HCT116 (cell line): ENCODE measurements at regions not wholly inside any gene's neighbourhood (a gene's known extent, or its start where the extent isn't known, plus 50 kb on each side); places are given as distances from the start of the nearest gene placed in this dataset.

ENCODE experiments used
- ATAC-seq: fragments of 200-7000 bp; cut with Tn5 transposase; 2 replicates; pipeline ENCODE4 v1.9.1; 2020; ENCODE audit warnings: mild to moderate bottlenecking, moderate library complexity
- BruUV-seq: library from RNA; stranded (reverse); fragments of 400-500 nt; replicated peaks from 2 replicates; lab custom pipeline; 2021; lab: Mats Ljungman, UMichigan
- CTCF ChIA-PET: fragments of 300-600 bp; sonication (Branson Sonifier 250); formaldehyde crosslinking; loops from one replicate; lab custom pipeline; 2021; ENCODE audit warnings: antibody characterized with exemption; lab: Charles Lee
- POLR2A ChIA-PET: fragments of 300-600, 350-600 bp; sonication (Branson Sonifier 250); formaldehyde crosslinking; loops from one replicate; lab custom pipeline; 2021; ENCODE audit warnings: antibody characterized with exemption; lab: Charles Lee
- RAD21 ChIA-PET, 2 experiments: fragments of 300-600 bp; sonication (Branson Sonifier 250); formaldehyde crosslinking; loops; one replicate each; lab custom pipeline; 2023; ENCODE audit warnings: low total read pairs in 2 of 2; ENCODE audit not compliant: uncharacterized antibody in 2 of 2, unreplicated experiment in 2 of 2, low non-redundant PET in 1 of 2; lab: Charles Lee
- DNase-seq: peaks from one replicate; pipeline ENCODE4 v3.0.0-alpha.2; 2010; ENCODE audit warnings: low read depth, low spot score
- H2AFZ ChIP-seq: fragments of 200-600 bp; shearing (Covaris generic), sonication (generic); 2 replicates; pipeline ENCODE4 v1.6.1; 2017; ENCODE audit warnings: low read depth, mixed run types, mixed read lengths, antibody characterized with exemption, low read length; ENCODE audit not compliant: poor library complexity, severe bottlenecking
- H3K27ac ChIP-seq: 2 replicates; pipeline ENCODE4 v1.5.1; 2012; ENCODE audit warnings: low read depth, low read length
- H3K27me3 ChIP-seq: fragments of 200-600 bp; sonication (generic); 2 replicates; pipeline ENCODE4 v1.6.1; 2016; ENCODE audit warnings: mixed run types, low read length, mixed read lengths; ENCODE audit not compliant: insufficient read depth
- H3K36me3 ChIP-seq, 2 experiments: fragments of 200-500 bp in 1 of 2; fragments of 200-600 bp in 1 of 2; sonication (Bioruptor generic) in 1 of 2; sonication (generic) in 1 of 2; 2 replicates each; pipeline versions ENCODE4 v1.5.1 to v1.6.1; 2014 to 2016; ENCODE audit warnings: low read length in 2 of 2, inconsistent platforms in 1 of 2, mixed read lengths in 1 of 2, mixed run types in 1 of 2; ENCODE audit not compliant: insufficient read depth in 2 of 2, control insufficient read depth in 1 of 2
- H3K4me1 ChIP-seq, 2 experiments: fragments of 200-600 bp in 1 of 2; sonication (generic) in 1 of 2; 2 replicates each; pipeline versions ENCODE4 v1.5.1 to v1.6.1; 2012 to 2017; ENCODE audit warnings: low read length in 2 of 2, inconsistent platforms in 1 of 2, mild to moderate bottlenecking in 1 of 2, mixed read lengths in 1 of 2, mixed run types in 1 of 2, moderate library complexity in 1 of 2; ENCODE audit not compliant: insufficient read depth in 2 of 2, control insufficient read depth in 1 of 2
- H3K4me2 ChIP-seq: fragments of 200-600 bp; sonication (generic); 2 replicates; pipeline ENCODE4 v1.6.1; 2017; ENCODE audit warnings: mixed run types, low read length, mixed read lengths
- H3K4me3 ChIP-seq, 2 experiments: fragments of 200-600 bp in 1 of 2; sonication (generic) in 1 of 2; replicated peaks in 1 of 2; 2 replicates each; pipeline ENCODE4 v1.5.1; 2011 to 2016; ENCODE audit warnings: low read length in 2 of 2, control low read depth in 1 of 2, low read depth in 1 of 2, mild to moderate bottlenecking in 1 of 2, mixed read lengths in 1 of 2, mixed run types in 1 of 2
- H3K79me2 ChIP-seq: fragments of 200-600 bp; sonication (generic); 2 replicates; pipeline ENCODE4 v1.6.1; 2017; ENCODE audit warnings: mild to moderate bottlenecking, mixed run types, low read length, moderate library complexity, mixed read lengths; ENCODE audit not compliant: insufficient read depth
- H3K9ac ChIP-seq: fragments of 200-600 bp; sonication (generic); 2 replicates; pipeline ENCODE4 v1.6.1; 2016; ENCODE audit warnings: low read length, mixed read lengths
- H3K9me2 ChIP-seq: fragments of 200-600 bp; sonication (generic), shearing (Covaris generic); 2 replicates; pipeline ENCODE4 v1.6.1; 2017; ENCODE audit warnings: mixed run types, mild to moderate bottlenecking, moderate library complexity; ENCODE audit not compliant: insufficient read depth
- H3K9me3 ChIP-seq, 2 experiments: fragments of 200-500 bp in 1 of 2; fragments of 200-600 bp in 1 of 2; sonication (Bioruptor generic) in 1 of 2; sonication (generic) in 1 of 2; 2 replicates each; pipeline ENCODE4 v1.6.1; 2014 to 2017; ENCODE audit warnings: low read length in 2 of 2, mixed read lengths in 2 of 2, inconsistent platforms in 1 of 2, low read depth in 1 of 2, mild to moderate bottlenecking in 1 of 2, mixed run types in 1 of 2, moderate library complexity in 1 of 2; ENCODE audit not compliant: control insufficient read depth in 1 of 2, insufficient read depth in 1 of 2
- H4K20me1 ChIP-seq: fragments of 200-600 bp; sonication (generic), shearing (Covaris generic); 2 replicates; pipeline ENCODE4 v1.6.1; 2017; ENCODE audit warnings: mixed run types, mild to moderate bottlenecking, moderate library complexity; ENCODE audit not compliant: insufficient read depth
- ATF3 ChIP-seq: IDR thresholded peaks from 2 replicates; pipeline ENCODE4 v1.6.1; 2012
- EGR1 ChIP-seq: IDR thresholded peaks from 2 replicates; pipeline ENCODE4 v1.6.1; 2012; ENCODE audit warnings: low read depth
- EZH2phosphoT487 ChIP-seq: fragments of 200-600 bp; IDR thresholded peaks from 2 replicates; pipeline ENCODE4 v1.6.1; 2018; ENCODE audit warnings: antibody characterized with exemption, borderline replicate concordance
- MAX ChIP-seq: IDR thresholded peaks from 2 replicates; pipeline ENCODE4 v1.6.1; 2012
- POLR2A ChIP-seq: IDR thresholded peaks from 2 replicates; pipeline ENCODE4 v1.7.0; 2011; ENCODE audit warnings: borderline replicate concordance; ENCODE audit not compliant: insufficient read depth, insufficient read length; ENCODE audit errors: extremely low read depth
- RAD21 ChIP-seq: IDR thresholded peaks from 2 replicates; pipeline ENCODE4 v1.6.1; 2012; ENCODE audit warnings: low read depth, mild to moderate bottlenecking
- REST ChIP-seq: IDR thresholded peaks from 2 replicates; pipeline ENCODE4 v1.6.1; 2012; ENCODE audit warnings: low read depth
- SP1 ChIP-seq: IDR thresholded peaks from 2 replicates; pipeline ENCODE4 v1.6.1; 2012; ENCODE audit warnings: low read depth
- SRF ChIP-seq: IDR thresholded peaks from 2 replicates; pipeline ENCODE4 v1.6.1; 2012; ENCODE audit warnings: low read depth
- TCF7L2 ChIP-seq: IDR thresholded peaks from 2 replicates; pipeline ENCODE4 v1.7.0; 2011; ENCODE audit warnings: borderline replicate concordance, inconsistent platforms; ENCODE audit not compliant: insufficient read depth, insufficient read length; ENCODE audit errors: extremely low read depth
- YY1 ChIP-seq: IDR thresholded peaks from 2 replicates; pipeline ENCODE4 v1.6.1; 2011; ENCODE audit warnings: low read length, low read depth, moderate library complexity, mild to moderate bottlenecking; ENCODE audit not compliant: insufficient replicate concordance; ENCODE audit errors: extremely low read depth
- ZBTB33 ChIP-seq: IDR thresholded peaks from 2 replicates; pipeline ENCODE4 v1.6.1; 2011; ENCODE audit warnings: mild to moderate bottlenecking, low read length, moderate library complexity; ENCODE audit not compliant: insufficient replicate concordance; ENCODE audit errors: extremely low read depth
- ZFX ChIP-seq: fragments of 450-650 bp; IDR thresholded peaks from 2 replicates; pipeline ENCODE4 v1.6.1; 2017
- ZNF274 ChIP-seq: fragments of 200-500 bp; sonication (Bioruptor generic); IDR thresholded peaks from 2 replicates; pipeline ENCODE4 v1.6.1; 2014; ENCODE audit warnings: mild to moderate bottlenecking, low read depth, low read length, inconsistent platforms
- intact Hi-C: fragments of 100-400 bp; cut with micrococcal nuclease; formaldehyde crosslinking; loops from 2 replicates; pipeline ENCODE4 v1.10.0; 2022

GRCh38 chr14:43535231-43535838, 971.7 kb downstream of the FSCB start:
- no peak overlapping the region for H3K4me3 ChIP-seq
- TF ChIP-seq TCF7L2 (no peak), SP1 (no peak), ATF3 (no peak), RAD21 (no peak), ZNF274 (no peak), ZFX (no peak), EZH2phosphoT487 (no peak), MAX (no peak), YY1 (no peak), REST (no peak), EGR1 (no peak), SRF (no peak), POLR2A (no peak), ZBTB33 (no peak)
- TF ChIP-seq, all 23 proteins: peak for 0
- intact Hi-C loops: no loop called here
- Histone ChIP-seq H3K79me2 (no peaks in the 10 kb centered on the region), H3K36me3 (no peaks in the 10 kb centered on the region), H3K27ac (no peak overlapping the region), H3K9me2 (no peaks in the 10 kb centered on the region), H4K20me1 (no peaks in the 10 kb centered on the region), H3K9ac (no peak overlapping the region), H3K9me3 (no peaks in the 10 kb centered on the region), H3K27me3 (no peaks in the 10 kb centered on the region), H2AFZ (no peak overlapping the region), H3K4me1 (no peaks in the 10 kb centered on the region), H3K4me2 (no peak overlapping the region)
- ChIA-PET CTCF (no interaction called here), RAD21 (no interaction called here), POLR2A (no interaction called here)
- BruUV-seq: no TSS peak
- DNase-seq (no peak), ATAC-seq (no peak)
